Epidermal melanocyte (primary cell): ENCODE measurements at regions not wholly inside any gene's neighbourhood (a gene's known extent, or its start where the extent isn't known, plus 50 kb on each side); places are given as distances from the start of the nearest gene placed in this dataset.
"Not testable (repeated sequence)": the region's sequence is repeated elsewhere in the genome, so short reads cannot be mapped to it uniquely, and the experiment has no call there.

ENCODE experiments used
- DNase-seq: peaks from one replicate; pipeline ENCODE4 v3.0.0; 2011; ENCODE audit warnings: low spot score; ENCODE audit not compliant: insufficient read length

- no peak for DNase-seq
These were observed 68.3 kb upstream of the SESTD1 start for GRCh38 chr2:179332903-179333302.

- no peak for DNase-seq
These were observed 66.4 kb upstream of the SESTD1 start for GRCh38 chr2:179331061-179331460.

DNA sequence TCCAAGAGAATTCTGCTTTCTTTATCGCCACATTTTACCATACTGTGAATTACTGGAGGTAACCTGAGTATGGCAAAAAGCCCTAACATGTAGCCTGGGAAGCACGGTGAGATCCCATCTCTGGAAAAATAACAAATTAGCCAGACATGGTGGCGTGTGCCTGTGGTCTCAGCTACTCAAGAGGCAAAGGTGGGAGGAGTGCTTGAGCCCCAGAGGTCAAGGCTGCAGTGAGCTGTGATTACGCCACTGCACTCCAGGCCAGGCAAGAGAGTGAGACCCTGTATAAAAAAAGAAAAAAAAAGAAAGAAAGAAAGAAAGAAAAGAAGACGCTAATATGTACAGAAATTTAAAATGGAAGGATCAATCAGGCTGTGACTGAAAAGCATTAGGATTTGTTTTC is 57.7 kb upstream of the SESTD1 start:
- DNase-seq = no peak

GRCh38 chr2:179321034-179321433 is 56.4 kb upstream of the SESTD1 start:
- DNase-seq = not testable (repeated sequence)

- not testable (repeated sequence) for DNase-seq
These were observed 50.1 kb upstream of the SESTD1 start for GRCh38 chr2:179314729-179315128.
